ENCODE measurements at regions not wholly inside any gene's neighbourhood (a gene's known extent, or its start where the extent isn't known, plus 50 kb on each side); places are given as distances from the start of the nearest gene placed in this dataset.

DNA sequence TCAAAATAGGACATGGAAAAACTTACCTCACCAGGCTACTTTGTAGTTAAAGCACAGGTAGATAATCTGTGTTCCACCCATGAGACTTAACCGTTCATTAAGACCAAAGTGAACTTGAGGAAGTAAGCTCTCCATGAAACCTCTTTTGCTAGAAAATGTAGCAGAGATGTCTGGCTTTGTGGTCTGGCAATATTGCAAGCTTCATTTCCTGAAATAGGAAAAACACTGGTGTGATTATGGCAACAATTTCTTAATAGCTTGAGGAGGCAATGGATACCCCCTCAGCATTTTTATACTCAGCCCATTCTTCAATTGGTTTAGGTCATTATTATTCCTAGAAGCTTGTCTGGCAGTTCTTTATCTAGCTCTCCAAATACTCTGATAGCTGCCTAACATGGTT lies 957.3 kb downstream of the IGSF11 start:
- Histone ChIP-seq H3K4me3 (ENCODE audit: low read depth in 2 of 2, low read length in 1 of 2) (no peak overlapping the region), H3K79me2 (ENCODE audit: insufficient read depth) (no peaks in the 10 kb centered on the region), H4K20me1 (ENCODE audit: insufficient read depth) (no peaks in the 10 kb centered on the region), H3K9me2 (no peaks in the 10 kb centered on the region), H3F3A (replicated peaks; ENCODE audit: insufficient read depth) (no peaks in the 10 kb centered on the region), H2AFZ (ENCODE audit: low read depth) (no peak overlapping the region), H3K9me3 (no peaks in the 10 kb centered on the region), H3K36me3 (replicated peaks in 1 of 2; ENCODE audit: control insufficient read depth in 1 of 2, insufficient read depth in 2 of 2, low read length in 1 of 2) (no peaks in the 10 kb centered on the region), H3K9ac (no peak overlapping the region), H3K4me1 (ENCODE audit: control insufficient read depth in 1 of 2, insufficient read depth in 2 of 2, low read depth in 1 of 2, low read length in 1 of 2) (no peaks in the 10 kb centered on the region), H3K4me2 (no peak overlapping the region), H3K27ac (ENCODE audit: low read depth in 2 of 2, low read length in 1 of 2) (no peak overlapping the region), H3K27me3 (ENCODE audit: insufficient read depth) (no peaks in the 10 kb centered on the region)
- ChIA-PET CTCF (no interaction called here), POLR2A (no interaction called here)
- DNase-seq: no peak
- WGBS (ENCODE audit: low lambda C conversion rate): 35% methylated on average over 1 of the region's 1 CpG
- TF ChIP-seq, protein P1, sequence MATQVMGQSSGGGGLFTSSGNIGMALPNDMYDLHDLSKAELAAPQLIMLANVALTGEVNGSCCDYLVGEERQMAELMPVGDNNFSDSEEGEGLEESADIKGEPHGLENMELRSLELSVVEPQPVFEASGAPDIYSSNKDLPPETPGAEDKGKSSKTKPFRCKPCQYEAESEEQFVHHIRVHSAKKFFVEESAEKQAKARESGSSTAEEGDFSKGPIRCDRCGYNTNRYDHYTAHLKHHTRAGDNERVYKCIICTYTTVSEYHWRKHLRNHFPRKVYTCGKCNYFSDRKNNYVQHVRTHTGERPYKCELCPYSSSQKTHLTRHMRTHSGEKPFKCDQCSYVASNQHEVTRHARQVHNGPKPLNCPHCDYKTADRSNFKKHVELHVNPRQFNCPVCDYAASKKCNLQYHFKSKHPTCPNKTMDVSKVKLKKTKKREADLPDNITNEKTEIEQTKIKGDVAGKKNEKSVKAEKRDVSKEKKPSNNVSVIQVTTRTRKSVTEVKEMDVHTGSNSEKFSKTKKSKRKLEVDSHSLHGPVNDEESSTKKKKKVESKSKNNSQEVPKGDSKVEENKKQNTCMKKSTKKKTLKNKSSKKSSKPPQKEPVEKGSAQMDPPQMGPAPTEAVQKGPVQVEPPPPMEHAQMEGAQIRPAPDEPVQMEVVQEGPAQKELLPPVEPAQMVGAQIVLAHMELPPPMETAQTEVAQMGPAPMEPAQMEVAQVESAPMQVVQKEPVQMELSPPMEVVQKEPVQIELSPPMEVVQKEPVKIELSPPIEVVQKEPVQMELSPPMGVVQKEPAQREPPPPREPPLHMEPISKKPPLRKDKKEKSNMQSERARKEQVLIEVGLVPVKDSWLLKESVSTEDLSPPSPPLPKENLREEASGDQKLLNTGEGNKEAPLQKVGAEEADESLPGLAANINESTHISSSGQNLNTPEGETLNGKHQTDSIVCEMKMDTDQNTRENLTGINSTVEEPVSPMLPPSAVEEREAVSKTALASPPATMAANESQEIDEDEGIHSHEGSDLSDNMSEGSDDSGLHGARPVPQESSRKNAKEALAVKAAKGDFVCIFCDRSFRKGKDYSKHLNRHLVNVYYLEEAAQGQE (IDR thresholded peaks at IDR 0.05; ENCODE audit: low read depth, low read length): no peak
- no peak for TF ChIP-seq RXRA (IDR thresholded peaks at IDR 0.05; ENCODE audit: borderline replicate concordance, low read depth)
- no peak for TF ChIP-seq TCF12 (IDR thresholded peaks at IDR 0.05)
- TF ChIP-seq, protein P2, sequence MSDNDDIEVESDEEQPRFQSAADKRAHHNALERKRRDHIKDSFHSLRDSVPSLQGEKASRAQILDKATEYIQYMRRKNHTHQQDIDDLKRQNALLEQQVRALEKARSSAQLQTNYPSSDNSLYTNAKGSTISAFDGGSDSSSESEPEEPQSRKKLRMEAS (IDR thresholded peaks at IDR 0.05; ENCODE audit: low read depth): no peak
- TF ChIP-seq, protein P3, sequence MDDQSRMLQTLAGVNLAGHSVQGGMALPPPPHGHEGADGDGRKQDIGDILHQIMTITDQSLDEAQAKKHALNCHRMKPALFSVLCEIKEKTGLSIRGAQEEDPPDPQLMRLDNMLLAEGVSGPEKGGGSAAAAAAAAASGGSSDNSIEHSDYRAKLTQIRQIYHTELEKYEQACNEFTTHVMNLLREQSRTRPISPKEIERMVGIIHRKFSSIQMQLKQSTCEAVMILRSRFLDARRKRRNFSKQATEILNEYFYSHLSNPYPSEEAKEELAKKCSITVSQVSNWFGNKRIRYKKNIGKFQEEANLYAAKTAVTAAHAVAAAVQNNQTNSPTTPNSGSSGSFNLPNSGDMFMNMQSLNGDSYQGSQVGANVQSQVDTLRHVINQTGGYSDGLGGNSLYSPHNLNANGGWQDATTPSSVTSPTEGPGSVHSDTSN (IDR thresholded peaks at IDR 0.05): no peak
- TF ChIP-seq EZH2phosphoT487 (IDR thresholded peaks at IDR 0.05; ENCODE audit: borderline replicate concordance, low read depth): no peak
- TF ChIP-seq, protein P4, sequence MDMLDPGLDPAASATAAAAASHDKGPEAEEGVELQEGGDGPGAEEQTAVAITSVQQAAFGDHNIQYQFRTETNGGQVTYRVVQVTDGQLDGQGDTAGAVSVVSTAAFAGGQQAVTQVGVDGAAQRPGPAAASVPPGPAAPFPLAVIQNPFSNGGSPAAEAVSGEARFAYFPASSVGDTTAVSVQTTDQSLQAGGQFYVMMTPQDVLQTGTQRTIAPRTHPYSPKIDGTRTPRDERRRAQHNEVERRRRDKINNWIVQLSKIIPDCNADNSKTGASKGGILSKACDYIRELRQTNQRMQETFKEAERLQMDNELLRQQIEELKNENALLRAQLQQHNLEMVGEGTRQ (IDR thresholded peaks at IDR 0.05; ENCODE audit: borderline replicate concordance, low read depth, low read length): no peak

DNA sequence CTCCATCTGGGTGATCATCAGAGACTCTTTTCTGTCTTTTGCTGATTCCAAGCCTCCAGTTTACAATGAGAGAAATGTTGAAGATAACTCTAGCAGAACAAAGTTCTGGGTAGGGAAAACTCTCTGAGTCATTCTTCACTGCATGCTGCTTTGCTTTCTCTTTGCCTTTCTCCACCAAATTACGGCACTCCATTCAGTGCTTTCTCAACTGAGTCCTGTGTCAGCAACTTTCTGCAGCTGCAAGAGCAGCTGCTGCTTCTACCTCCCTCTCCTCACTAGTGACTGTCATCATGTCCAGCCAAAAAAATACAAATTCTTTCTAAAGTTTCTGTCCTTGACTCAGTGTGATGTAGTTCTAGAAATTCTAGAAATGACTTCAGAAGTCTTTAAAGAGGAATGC lies 953.8 kb downstream of the IGSF11 start:
- no peak overlapping the region for H3K9ac ChIP-seq
- DNase-seq: no peak
- no peaks in the 10 kb centered on the region for H3K9me3 ChIP-seq
- H3K79me2 ChIP-seq (ENCODE audit: insufficient read depth): no peaks in the 10 kb centered on the region
- 42% methylated on average over 1 of the region's 1 CpG for WGBS (ENCODE audit: low lambda C conversion rate)
- no peak overlapping the region for H3K27ac ChIP-seq (ENCODE audit: low read depth in 2 of 2, low read length in 1 of 2)
- TF ChIP-seq YY1 (IDR thresholded peaks at IDR 0.05; ENCODE audit: low read depth): no peak
- TF ChIP-seq EZH2phosphoT487 (IDR thresholded peaks at IDR 0.05; ENCODE audit: borderline replicate concordance, low read depth): no peak
- TF ChIP-seq MXI1 (IDR thresholded peaks at IDR 0.05; ENCODE audit: low read depth, low read length): no peak
- TF ChIP-seq CHD2 (IDR thresholded peaks at IDR 0.05; ENCODE audit: low read length, partially characterized antibody): no peak
- TF ChIP-seq SIN3A (IDR thresholded peaks at IDR 0.05; ENCODE audit: borderline replicate concordance, low read depth, low read length): no peak
- no peak for TF ChIP-seq ELF1 (IDR thresholded peaks at IDR 0.05)
- TF ChIP-seq MEF2A (IDR thresholded peaks at IDR 0.05; ENCODE audit: borderline replicate concordance, low read depth): no peak
- TF ChIP-seq, protein P1 (IDR thresholded peaks at IDR 0.05; ENCODE audit: low read depth, low read length): no peak
- TF ChIP-seq, protein P5, sequence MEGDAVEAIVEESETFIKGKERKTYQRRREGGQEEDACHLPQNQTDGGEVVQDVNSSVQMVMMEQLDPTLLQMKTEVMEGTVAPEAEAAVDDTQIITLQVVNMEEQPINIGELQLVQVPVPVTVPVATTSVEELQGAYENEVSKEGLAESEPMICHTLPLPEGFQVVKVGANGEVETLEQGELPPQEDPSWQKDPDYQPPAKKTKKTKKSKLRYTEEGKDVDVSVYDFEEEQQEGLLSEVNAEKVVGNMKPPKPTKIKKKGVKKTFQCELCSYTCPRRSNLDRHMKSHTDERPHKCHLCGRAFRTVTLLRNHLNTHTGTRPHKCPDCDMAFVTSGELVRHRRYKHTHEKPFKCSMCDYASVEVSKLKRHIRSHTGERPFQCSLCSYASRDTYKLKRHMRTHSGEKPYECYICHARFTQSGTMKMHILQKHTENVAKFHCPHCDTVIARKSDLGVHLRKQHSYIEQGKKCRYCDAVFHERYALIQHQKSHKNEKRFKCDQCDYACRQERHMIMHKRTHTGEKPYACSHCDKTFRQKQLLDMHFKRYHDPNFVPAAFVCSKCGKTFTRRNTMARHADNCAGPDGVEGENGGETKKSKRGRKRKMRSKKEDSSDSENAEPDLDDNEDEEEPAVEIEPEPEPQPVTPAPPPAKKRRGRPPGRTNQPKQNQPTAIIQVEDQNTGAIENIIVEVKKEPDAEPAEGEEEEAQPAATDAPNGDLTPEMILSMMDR (IDR thresholded peaks at IDR 0.05): no peak
- H3K27me3 ChIP-seq (ENCODE audit: insufficient read depth): no peaks in the 10 kb centered on the region
- no peak overlapping the region for H3K4me3 ChIP-seq (ENCODE audit: low read depth in 2 of 2, low read length in 1 of 2)
- ChIA-PET POLR2A (no interaction called here), CTCF (interaction anchor here (1.3 kb wide), 1 partner anchor 66 kb away, joined by 3 read pairs; no protein-coding TSS in a partner anchor)
- no peaks in the 10 kb centered on the region for H3K9me2 ChIP-seq
- H3K4me2 ChIP-seq: no peak overlapping the region
- H3K36me3 ChIP-seq (replicated peaks in 1 of 2; ENCODE audit: control insufficient read depth in 1 of 2, insufficient read depth in 2 of 2, low read length in 1 of 2): no peaks in the 10 kb centered on the region
- no peak overlapping the region for H2AFZ ChIP-seq (ENCODE audit: low read depth)
- no peaks in the 10 kb centered on the region for H3F3A ChIP-seq (replicated peaks; ENCODE audit: insufficient read depth)
- no peaks in the 10 kb centered on the region for H4K20me1 ChIP-seq (ENCODE audit: insufficient read depth)
- H3K4me1 ChIP-seq (ENCODE audit: control insufficient read depth in 1 of 2, insufficient read depth in 2 of 2, low read depth in 1 of 2, low read length in 1 of 2): no peaks in the 10 kb centered on the region
